OCI-M1 (cell line): ENCODE measurements at regions not wholly inside any gene's neighbourhood (a gene's known extent, or its start where the extent isn't known, plus 50 kb on each side); places are given as distances from the start of the nearest gene placed in this dataset.
"Not testable (repeated sequence)": the region's sequence is repeated elsewhere in the genome, so short reads cannot be mapped to it uniquely, and the experiment has no call there.

Source experiments
- DNase-seq: peaks from one replicate; lab custom pipeline; 2025; lab: John Stamatoyannopoulos, UW

GRCh38 chr9:20238921-20239320, 383.4 kb downstream of the MLLT3 start:
- no peak for DNase-seq

- no peak for DNase-seq
Observed at GRCh38 chr9:20237686-20238085, 384.6 kb downstream of the MLLT3 start.

GRCh38 chr9:20236676-20237075, 385.6 kb downstream of the MLLT3 start:
- DNase-seq = no peak

GRCh38 chr9:20235206-20235605, 387.1 kb downstream of the MLLT3 start:
- DNase-seq = not testable (repeated sequence)

- DNase-seq = no peak
Observed at GRCh38 chr9:20228096-20228495, 394.2 kb downstream of the MLLT3 start.

- DNase-seq = no peak
Observed at GRCh38 chr9:20227166-20227874, 395.0 kb downstream of the MLLT3 start.

GRCh38 chr9:20226345-20226744, 396.0 kb downstream of the MLLT3 start:
- DNase-seq = no peak

GRCh38 chr9:20225826-20226225, 396.5 kb downstream of the MLLT3 start:
- DNase-seq = peak; percentile 14

- DNase-seq = no peak
Observed at GRCh38 chr9:20224756-20225155, 397.5 kb downstream of the MLLT3 start.

- DNase-seq = no peak
Observed at GRCh38 chr9:20220286-20220685, 402.0 kb downstream of the MLLT3 start.

- no peak for DNase-seq
Observed at GRCh38 chr9:20219437-20219836, 402.9 kb downstream of the MLLT3 start.

GRCh38 chr9:20217596-20217995, 404.7 kb downstream of the MLLT3 start:
- no peak for DNase-seq

GRCh38 chr9:20216438-20216837, 405.9 kb downstream of the MLLT3 start:
- DNase-seq = no peak

GRCh38 chr9:20215552-20215951, 406.7 kb downstream of the MLLT3 start:
- DNase-seq = peak; percentile 44

GRCh38 chr9:20212806-20213205, 409.5 kb downstream of the MLLT3 start:
- DNase-seq = no peak

GRCh38 chr9:20209391-20210340, 412.6 kb downstream of the MLLT3 start:
- no peak for DNase-seq

GRCh38 chr9:20208961-20209371, 413.3 kb downstream of the MLLT3 start:
- no peak for DNase-seq

GRCh38 chr9:20208226-20208625, 414.1 kb downstream of the MLLT3 start:
- no peak for DNase-seq

- peak; percentile 2 for DNase-seq
Observed at GRCh38 chr9:20207176-20207575, 415.1 kb downstream of the MLLT3 start.

GRCh38 chr9:20205821-20206220, 416.5 kb downstream of the MLLT3 start:
- no peak for DNase-seq

GRCh38 chr9:20200991-20201431, 412.2 kb upstream of the SLC24A2 start:
- DNase-seq = peak; percentile 27

GRCh38 chr9:20200581-20200980, 411.7 kb upstream of the SLC24A2 start:
- DNase-seq = no peak

GRCh38 chr9:20199111-20199510, 410.3 kb upstream of the SLC24A2 start:
- no peak for DNase-seq
